PC-9 (cell line): ENCODE measurements at regions not wholly inside any gene's neighbourhood (a gene's known extent, or its start where the extent isn't known, plus 50 kb on each side); places are given as distances from the start of the nearest gene placed in this dataset.
"Not testable (repeated sequence)": the region's sequence is repeated elsewhere in the genome, so short reads cannot be mapped to it uniquely, and the experiment has no call there.

Experiments used
- BruUV-seq: library from RNA; stranded (reverse); fragments of 400-500 nt; replicated peaks from 2 replicates; lab custom pipeline; 2021; lab: Mats Ljungman, UMichigan
- CTCF ChIA-PET: fragments of 300-600 bp; sonication (Branson Sonifier 250); formaldehyde crosslinking; loops from one replicate; lab custom pipeline; 2022; ENCODE audit warnings: antibody characterized with exemption; lab: Charles Lee
- POLR2A ChIA-PET: fragments of 300-600 bp; sonication (Branson Sonifier 250); formaldehyde crosslinking; loops from one replicate; lab custom pipeline; 2022; ENCODE audit warnings: antibody characterized with exemption; ENCODE audit not compliant: unreplicated experiment; lab: Charles Lee
- DNase-seq, 2 experiments: peaks; one replicate each; pipeline versions ENCODE4 v3.0.0 to v3.0.0-alpha.2; 2015 to 2022; ENCODE audit warnings: mixed read lengths in 1 of 2
- H2AFZ ChIP-seq: fragments of 200-600 bp; sonication (generic); 2 replicates; pipeline ENCODE4 v1.8.1; 2017; ENCODE audit warnings: antibody characterized with exemption
- H3F3A ChIP-seq: fragments of 200-600 bp; sonication (generic); 2 replicates; pipeline ENCODE4 v1.8.1; 2017; ENCODE audit warnings: antibody characterized with exemption, mild to moderate bottlenecking, low read depth; ENCODE audit not compliant: insufficient read depth
- H3K27ac ChIP-seq: fragments of 200-600 bp; sonication (generic); 2 replicates; pipeline ENCODE4 v1.6.1; 2016; ENCODE audit warnings: mixed run types
- H3K27me3 ChIP-seq: fragments of 200-600 bp; sonication (generic); 2 replicates; pipeline ENCODE4 v1.6.1; 2016; ENCODE audit warnings: low read depth, mixed run types; ENCODE audit not compliant: insufficient read depth
- H3K36me3 ChIP-seq: fragments of 200-600 bp; sonication (generic); 2 replicates; pipeline ENCODE4 v1.6.1; 2016; ENCODE audit warnings: low read depth, mixed run types
- H3K4me1 ChIP-seq: fragments of 200-600 bp; sonication (generic); replicated peaks from 2 replicates; pipeline ENCODE4 v1.6.1; 2016; ENCODE audit warnings: mixed run types; ENCODE audit not compliant: insufficient read depth
- H3K4me2 ChIP-seq: fragments of 200-600 bp; sonication (generic); 2 replicates; pipeline ENCODE4 v1.6.1; 2017; ENCODE audit warnings: mixed run types
- H3K4me3 ChIP-seq: fragments of 200-600 bp; sonication (generic); 2 replicates; pipeline ENCODE4 v1.6.1; 2016; ENCODE audit warnings: mixed run types
- H3K79me2 ChIP-seq: fragments of 200-600 bp; sonication (generic); 2 replicates; pipeline ENCODE4 v1.6.1; 2017; ENCODE audit warnings: low read depth, mixed run types
- H3K9me2 ChIP-seq: fragments of 200-600 bp; sonication (generic); 2 replicates; pipeline ENCODE4 v1.8.1; 2017; ENCODE audit warnings: mild to moderate bottlenecking; ENCODE audit not compliant: insufficient read depth
- H3K9me3 ChIP-seq: fragments of 200-600 bp; sonication (generic); 2 replicates; pipeline ENCODE4 v1.8.1; 2016; ENCODE audit warnings: low read depth; ENCODE audit not compliant: insufficient read depth
- H4K20me1 ChIP-seq: fragments of 200-600 bp; sonication (generic); 2 replicates; pipeline ENCODE4 v1.8.1; 2017; ENCODE audit not compliant: insufficient read depth
- CTCF ChIP-seq: fragments of 200-600 bp; sonication (generic); conservative IDR thresholded peaks from 2 replicates; pipeline ENCODE4 v1.6.1; 2017; ENCODE audit warnings: mixed run types, antibody characterized with exemption, mild to moderate bottlenecking, moderate library complexity
- EZH2 ChIP-seq: fragments of 200-600 bp; sonication (generic); IDR thresholded peaks from 2 replicates; pipeline ENCODE4 v1.8.0; 2017; ENCODE audit warnings: antibody characterized with exemption, low read depth
- intact Hi-C: fragments of 100-400 bp; cut with micrococcal nuclease; formaldehyde crosslinking; loops from one replicate; pipeline ENCODE4 v1.10.0; 2022; ENCODE audit not compliant: unreplicated experiment

GRCh38 chr3:150341891-150342290 lies 66.2 kb upstream of the TSC22D2 start:
- Histone ChIP-seq H3K4me2 (no peak overlapping the region), H3K9me2 (no peaks in the 10 kb centered on the region), H3K4me3 (no peak overlapping the region), H4K20me1 (no peaks in the 10 kb centered on the region), H3K79me2 (peaks cover 5% of the 10 kb centered on the region; the same call in 1 of the 2 replicates), H3K9me3 (peaks cover 3% of the 10 kb centered on the region; the same call in 1 of the 2 replicates), H3K27me3 (no peaks in the 10 kb centered on the region), H3F3A (peaks cover 6% of the 10 kb centered on the region), H3K4me1 (peaks cover 41% of the 10 kb centered on the region), H2AFZ (no peak overlapping the region), H3K27ac (no peak overlapping the region), H3K36me3 (no peaks in the 10 kb centered on the region)
- ChIA-PET CTCF (no interaction called here), POLR2A (no interaction called here)
- DNase-seq: no peak
- BruUV-seq: no TSS peak
- no peak for TF ChIP-seq EZH2
- no peak for TF ChIP-seq CTCF
- intact Hi-C loops: no loop called here

- H3K79me2 ChIP-seq, H2AFZ ChIP-seq, H3K36me3 ChIP-seq, BruUV-seq, H4K20me1 ChIP-seq, DNase-seq, intact Hi-C loops, H3K9me3 ChIP-seq, H3K4me3 ChIP-seq, H3K9me2 ChIP-seq, H3K27ac ChIP-seq, H3F3A ChIP-seq, POLR2A ChIA-PET, H3K27me3 ChIP-seq, H3K4me2 ChIP-seq: not testable (repeated sequence)
- CTCF ChIA-PET: interaction anchor here (0.6 kb wide), 1 partner anchor 10 kb away, joined by 3 read pairs; no protein-coding TSS in a partner anchor
- H3K4me1 ChIP-seq: peaks cover 10% of the 10 kb centered on the region
Observed at GRCh38 chr3:150336363-150336762, 71.7 kb upstream of the TSC22D2 start.

- no peak for TF ChIP-seq EZH2
- TF ChIP-seq CTCF: no peak
- H2AFZ ChIP-seq: no peak overlapping the region
- no peak overlapping the region for H3K4me3 ChIP-seq
- no peaks in the 10 kb centered on the region for H4K20me1 ChIP-seq
- no peaks in the 10 kb centered on the region for H3F3A ChIP-seq
- H3K4me1 ChIP-seq: peaks cover 10% of the 10 kb centered on the region
- H3K27me3 ChIP-seq: no peaks in the 10 kb centered on the region
- H3K9me3 ChIP-seq: peaks cover 3% of the 10 kb centered on the region; the same call in 1 of the 2 replicates
- H3K27ac ChIP-seq: no peak overlapping the region
- BruUV-seq: no TSS peak
- H3K36me3 ChIP-seq: no peaks in the 10 kb centered on the region
- POLR2A ChIA-PET: no interaction called here
- CTCF ChIA-PET: interaction anchor here (0.6 kb wide), 1 partner anchor 9 kb away, joined by 3 read pairs; no protein-coding TSS in a partner anchor
- intact Hi-C loops: no loop called here
- no peak for DNase-seq
- no peaks in the 10 kb centered on the region for H3K9me2 ChIP-seq
- H3K4me2 ChIP-seq: no peak overlapping the region
- H3K79me2 ChIP-seq: no peaks in the 10 kb centered on the region
Observed at GRCh38 chr3:150335631-150336030, 72.5 kb upstream of the TSC22D2 start.

GRCh38 chr3:150334974-150335373 lies 73.1 kb upstream of the TSC22D2 start:
- H3K4me2 ChIP-seq: no peak overlapping the region
- H3K4me1 ChIP-seq: peaks cover 10% of the 10 kb centered on the region
- H3K9me2 ChIP-seq: no peaks in the 10 kb centered on the region
- no TSS peak for BruUV-seq
- ChIA-PET CTCF (no interaction called here), POLR2A (no interaction called here)
- no peaks in the 10 kb centered on the region for H3K36me3 ChIP-seq
- DNase-seq: no peak
- H4K20me1 ChIP-seq: no peaks in the 10 kb centered on the region
- H3K27ac ChIP-seq: no peak overlapping the region
- H2AFZ ChIP-seq: no peak overlapping the region
- no peaks in the 10 kb centered on the region for H3K27me3 ChIP-seq
- H3K4me3 ChIP-seq: no peak overlapping the region
- H3K9me3 ChIP-seq: peaks cover 3% of the 10 kb centered on the region; the same call in 1 of the 2 replicates
- TF ChIP-seq EZH2 (no peak), CTCF (no peak)
- H3K79me2 ChIP-seq: no peaks in the 10 kb centered on the region
- no peaks in the 10 kb centered on the region for H3F3A ChIP-seq
- intact Hi-C loops: no loop called here
